ENCODE measurements at regions not wholly inside any gene's neighbourhood (a gene's known extent, or its start where the extent isn't known, plus 50 kb on each side); places are given as distances from the start of the nearest gene placed in this dataset.

- no peak overlapping the region for H3K4me3 ChIP-seq (ENCODE audit: low read depth, poor library complexity, severe bottlenecking)
- peak in 1 of 2 donors; percentile 75 for DNase-seq (ENCODE audit: low spot score in 2 of 2)
- intact Hi-C loops (cut with DNase I; ENCODE audit: low total_unique reads): no loop called here
- TF ChIP-seq POLR2A (IDR thresholded peaks at IDR 0.05) (no peak), CTCF (IDR thresholded peaks at IDR 0.05) (no peak)
- 89 to 92% methylated on average over 11 to 15 of the region's 17 CpGs for WGBS, 2 donors
Observed at GRCh38 chr2:588074-588645, 89.0 kb downstream of the TMEM18 start.

GRCh38 chr2:587087-587960 lies 89.9 kb downstream of the TMEM18 start:
- WGBS, 2 donors: 86% methylated on average over 14 to 16 of the region's 18 CpGs
- intact Hi-C loops (cut with DNase I; ENCODE audit: low total_unique reads): no loop called here
- TF ChIP-seq CTCF (IDR thresholded peaks at IDR 0.05) (no peak), POLR2A (IDR thresholded peaks at IDR 0.05) (no peak)
- no peak overlapping the region for H3K4me3 ChIP-seq (ENCODE audit: low read depth, poor library complexity, severe bottlenecking)
- DNase-seq (ENCODE audit: low spot score in 2 of 2): peak in 1 of 2 donors; percentile 83

GRCh38 chr2:586641-587076 lies 90.5 kb downstream of the TMEM18 start:
- 73 to 76% methylated on average over 10 of the region's 10 CpGs for WGBS, 2 donors
- peak in 1 of 2 donors; percentile 49 for DNase-seq (ENCODE audit: low spot score in 2 of 2)
- intact Hi-C loops (cut with DNase I; ENCODE audit: low total_unique reads): no loop called here
- TF ChIP-seq POLR2A (IDR thresholded peaks at IDR 0.05) (no peak), CTCF (IDR thresholded peaks at IDR 0.05) (no peak)
- H3K4me3 ChIP-seq (ENCODE audit: low read depth, poor library complexity, severe bottlenecking): no peak overlapping the region

GRCh38 chr2:584863-585823 lies 92.1 kb downstream of the TMEM18 start:
- no peak overlapping the region for H3K4me3 ChIP-seq (ENCODE audit: low read depth, poor library complexity, severe bottlenecking)
- WGBS, 2 donors: 61 to 65% methylated on average over 21 of the region's 21 CpGs
- TF ChIP-seq CTCF (IDR thresholded peaks at IDR 0.05): no peak
- no peak for TF ChIP-seq POLR2A (IDR thresholded peaks at IDR 0.05)
- intact Hi-C loops (cut with DNase I; ENCODE audit: low total_unique reads): no loop called here
- peak in 1 of 2 donors; percentile 76 for DNase-seq (ENCODE audit: low spot score in 2 of 2)

- H3K4me3 ChIP-seq (ENCODE audit: low read depth, poor library complexity, severe bottlenecking): no peak overlapping the region
- TF ChIP-seq CTCF (IDR thresholded peaks at IDR 0.05) (no peak), POLR2A (IDR thresholded peaks at IDR 0.05) (no peak)
- WGBS, 2 donors: 77 to 88% methylated on average over 13 of the region's 13 CpGs
- intact Hi-C loops (cut with DNase I; ENCODE audit: low total_unique reads): no loop called here
- DNase-seq (ENCODE audit: low spot score in 2 of 2): peak in 1 of 2 donors; percentile 72
Observed at GRCh38 chr2:583666-584065, 93.5 kb downstream of the TMEM18 start.
